NCI-H2107 treated with DMSO at 0.1 percent for 48 hours (cell line): ENCODE measurements at regions not wholly inside any gene's neighbourhood (a gene's known extent, or its start where the extent isn't known, plus 50 kb on each side); places are given as distances from the start of the nearest gene placed in this dataset.

Source experiments
- DNase-seq: peaks from one replicate; lab custom pipeline; 2025; ENCODE audit not compliant: unreplicated experiment; lab: John Stamatoyannopoulos, UW

- no peak for DNase-seq
These were observed 319.2 kb downstream of the SOX9 start for GRCh38 chr17:72439893-72440502.

GRCh38 chr17:72440961-72441360, 320.1 kb downstream of the SOX9 start:
- no peak for DNase-seq

GRCh38 chr17:72441909-72442308, 321.1 kb downstream of the SOX9 start:
- DNase-seq, result no peak

GRCh38 chr17:72444517-72445054, 323.8 kb downstream of the SOX9 start:
- no peak for DNase-seq

- DNase-seq, result no peak
These were observed 324.5 kb downstream of the SOX9 start for GRCh38 chr17:72445055-72445991.

GRCh38 chr17:72446118-72446517, 325.3 kb downstream of the SOX9 start:
- no peak for DNase-seq

GRCh38 chr17:72446525-72447250, 325.9 kb downstream of the SOX9 start:
- DNase-seq, result no peak

- DNase-seq, result no peak
These were observed 326.4 kb downstream of the SOX9 start for GRCh38 chr17:72447251-72447640.

GRCh38 chr17:72448019-72448418, 327.2 kb downstream of the SOX9 start:
- no peak for DNase-seq

GRCh38 chr17:72452286-72453173, 331.7 kb downstream of the SOX9 start:
- DNase-seq, result no peak

- no peak for DNase-seq
These were observed 333.5 kb downstream of the SOX9 start for GRCh38 chr17:72454342-72454741.

- no peak for DNase-seq
These were observed 334.7 kb downstream of the SOX9 start for GRCh38 chr17:72455562-72455961.

GRCh38 chr17:72456075-72456474, 335.3 kb downstream of the SOX9 start:
- DNase-seq, result no peak

- no peak for DNase-seq
These were observed 336.9 kb downstream of the SOX9 start for GRCh38 chr17:72457712-72458111.

- no peak for DNase-seq
These were observed 337.5 kb downstream of the SOX9 start for GRCh38 chr17:72458301-72458700.

- no peak for DNase-seq
These were observed 339.9 kb downstream of the SOX9 start for GRCh38 chr17:72460711-72461110.

GRCh38 chr17:72461757-72462156, 340.9 kb downstream of the SOX9 start:
- no peak for DNase-seq

- no peak for DNase-seq
These were observed 341.6 kb downstream of the SOX9 start for GRCh38 chr17:72462407-72462806.

- no peak for DNase-seq
These were observed 342.0 kb downstream of the SOX9 start for GRCh38 chr17:72462814-72463213.

- DNase-seq, result no peak
These were observed 342.7 kb downstream of the SOX9 start for GRCh38 chr17:72463287-72464102.
